Coronary artery (tissue), 2 donors: ENCODE measurements at regions not wholly inside any gene's neighbourhood (a gene's known extent, or its start where the extent isn't known, plus 50 kb on each side); places are given as distances from the start of the nearest gene placed in this dataset.

Source experiments
- DNase-seq: peaks from one replicate; pipeline ENCODE4 v3.0.0-alpha.2; 2017; ENCODE audit warnings: low spot score
- H3K27ac ChIP-seq, 2 donors: fragments of 200-600 bp; sonication (generic); one replicate each; pipeline ENCODE4 v1.5.1; 2016 to 2019
- H3K4me3 ChIP-seq: fragments of 200-600 bp; sonication (generic); 2 replicates; pipeline ENCODE4 v1.5.1; 2016; ENCODE audit warnings: mild to moderate bottlenecking, moderate library complexity
- CTCF ChIP-seq: fragments of 200-600 bp; sonication (generic); IDR thresholded peaks from one replicate; pipeline ENCODE4 v1.5.1; 2019; ENCODE audit warnings: antibody characterized with exemption

GRCh38 chr10:120110196-120110595 lies 217.7 kb downstream of the SEC23IP start:
- Histone ChIP-seq H3K4me3 (no peak overlapping the region), H3K27ac (no peak overlapping the region)
- no peak for TF ChIP-seq CTCF
- no peak for DNase-seq

GRCh38 chr10:120111628-120112027 lies 219.1 kb downstream of the SEC23IP start:
- Histone ChIP-seq H3K27ac (no peak overlapping the region), H3K4me3 (no peak overlapping the region)
- no peak for DNase-seq
- no peak for TF ChIP-seq CTCF

- no peak for DNase-seq
- Histone ChIP-seq H3K4me3 (no peak overlapping the region), H3K27ac (no peak overlapping the region)
- no peak for TF ChIP-seq CTCF
These were observed 220.3 kb downstream of the SEC23IP start for GRCh38 chr10:120112809-120113208.

- Histone ChIP-seq H3K4me3 (no peak overlapping the region), H3K27ac (no peak overlapping the region)
- no peak for DNase-seq
- no peak for TF ChIP-seq CTCF
These were observed 223.4 kb downstream of the SEC23IP start for GRCh38 chr10:120115959-120116358.

- TF ChIP-seq CTCF, result no peak
- H3K27ac ChIP-seq, result no peak overlapping the region
- H3K4me3 ChIP-seq, result no peak overlapping the region
- no peak for DNase-seq
These were observed 229.2 kb downstream of the SEC23IP start for GRCh38 chr10:120121768-120122167.

- no peak overlapping the region for H3K27ac ChIP-seq
- no peak for DNase-seq
These were observed 238.7 kb downstream of the SEC23IP start for GRCh38 chr10:120131183-120131582.

GRCh38 chr10:120132811-120133210 lies 240.3 kb downstream of the SEC23IP start:
- no peak for DNase-seq
- no peak overlapping the region for H3K4me3 ChIP-seq
- H3K27ac ChIP-seq, result no peak overlapping the region
- no peak for TF ChIP-seq CTCF

More at GRCh38 chr10:120131183-120131582, 238.7 kb downstream of the SEC23IP start:
- H3K4me3 ChIP-seq, result no peak overlapping the region
- no peak for TF ChIP-seq CTCF
